Vagina (tissue), 2 donors: ENCODE measurements at regions not wholly inside any gene's neighbourhood (a gene's known extent, or its start where the extent isn't known, plus 50 kb on each side); places are given as distances from the start of the nearest gene placed in this dataset.

Source experiments
- DNase-seq, 2 donors: peaks; one replicate each; pipeline ENCODE4 v3.0.0-alpha.2; 2017; ENCODE audit errors: extremely low spot score in 2 of 2
- H3K27ac ChIP-seq: fragments of 200-600 bp; sonication (generic); one replicate; pipeline ENCODE4 v1.5.1; 2019
- H3K27me3 ChIP-seq: fragments of 200-600 bp; sonication (generic); one replicate; pipeline ENCODE4 v1.5.1; 2019
- H3K36me3 ChIP-seq, 2 donors: fragments of 200-600 bp; sonication (generic); one replicate each; pipeline ENCODE4 v1.5.1; 2017 to 2019
- H3K4me1 ChIP-seq: fragments of 200-600 bp; sonication (generic); one replicate; pipeline ENCODE4 v1.5.1; 2019
- H3K4me3 ChIP-seq, 2 donors: fragments of 200-600 bp; sonication (generic); 1 replicate in 1 of 2; 2 replicates in 1 of 2; pipeline ENCODE4 v1.5.1; 2016 to 2019
- H3K9me3 ChIP-seq: fragments of 200-600 bp; sonication (generic); one replicate; pipeline ENCODE4 v1.5.1; 2019
- CTCF ChIP-seq, 3 experiments: fragments of 450-650 bp in 2 of 3; fragments of 200-600 bp in 1 of 3; sonication (generic) in 1 of 3; IDR thresholded peaks; one replicate each; pipeline ENCODE4 v1.5.1; 2017 to 2019; ENCODE audit warnings: antibody characterized with exemption in 3 of 3, mild to moderate bottlenecking in 2 of 3, moderate library complexity in 2 of 3
- POLR2A ChIP-seq, 2 donors: fragments of 450-650 bp; IDR thresholded peaks; one replicate each; pipeline ENCODE4 v1.6.1; 2017; ENCODE audit warnings: antibody characterized with exemption in 2 of 2, mild to moderate bottlenecking in 2 of 2, moderate library complexity in 2 of 2
- POLR2AphosphoS5 ChIP-seq, 2 donors: sonication (generic); formaldehyde crosslinking; IDR thresholded peaks; one replicate each; pipeline ENCODE4 v1.9.0; 2017; ENCODE audit warnings: antibody characterized with exemption in 2 of 2, mild to moderate bottlenecking in 2 of 2, low read depth in 1 of 2; ENCODE audit not compliant: insufficient read depth in 1 of 2
- intact Hi-C: fragments of 100-400 bp; cut with DNase I; formaldehyde crosslinking; loops from one replicate; pipeline ENCODE4 v1.15.1; 2023

GRCh38 chr12:31210104-31210503 is 115.8 kb downstream of the SINHCAF start:
- DNase-seq: no peak

GRCh38 chr12:31210541-31210940 is 115.4 kb downstream of the SINHCAF start:
- intact Hi-C loops: no loop called here
- Histone ChIP-seq H3K9me3 (no peaks in the 10 kb centered on the region), H3K27me3 (no peaks in the 10 kb centered on the region), H3K27ac (no peak overlapping the region), H3K4me3 (no peak overlapping the region), H3K4me1 (peaks cover 13% of the 10 kb centered on the region), H3K36me3 (no peaks in the 10 kb centered on the region)
- DNase-seq: no peak
- no peak for TF ChIP-seq CTCF (IDR thresholded peaks at IDR 0.05)
- no peak for TF ChIP-seq POLR2AphosphoS5 (IDR thresholded peaks at IDR 0.05; ENCODE audit: insufficient read depth in 1 of 2, low read depth in 1 of 2)
- TF ChIP-seq POLR2A (IDR thresholded peaks at IDR 0.05): no peak

More at GRCh38 chr12:31210104-31210503, 115.8 kb downstream of the SINHCAF start:
- Histone ChIP-seq H3K27me3 (no peaks in the 10 kb centered on the region), H3K4me1 (peaks cover 13% of the 10 kb centered on the region), H3K4me3 (no peak overlapping the region), H3K27ac (no peak overlapping the region), H3K36me3 (no peaks in the 10 kb centered on the region), H3K9me3 (no peaks in the 10 kb centered on the region)
- intact Hi-C loops: no loop called here
- TF ChIP-seq CTCF (IDR thresholded peaks at IDR 0.05) (no peak), POLR2AphosphoS5 (IDR thresholded peaks at IDR 0.05; ENCODE audit: insufficient read depth in 1 of 2, low read depth in 1 of 2) (no peak), POLR2A (IDR thresholded peaks at IDR 0.05) (no peak)

- DNase-seq: no peak
- TF ChIP-seq CTCF (IDR thresholded peaks at IDR 0.05) (no peak), POLR2A (IDR thresholded peaks at IDR 0.05) (no peak), POLR2AphosphoS5 (IDR thresholded peaks at IDR 0.05; ENCODE audit: insufficient read depth in 1 of 2, low read depth in 1 of 2) (no peak)
- intact Hi-C loops: no loop called here
- H3K36me3 ChIP-seq: no peaks in the 10 kb centered on the region
- H3K4me3 ChIP-seq: no peak overlapping the region
- no peak overlapping the region for H3K27ac ChIP-seq
- H3K27me3 ChIP-seq: no peaks in the 10 kb centered on the region
- H3K4me1 ChIP-seq: no peaks in the 10 kb centered on the region
- H3K9me3 ChIP-seq: no peaks in the 10 kb centered on the region
Observed at GRCh38 chr12:31214626-31215517, 111.1 kb downstream of the SINHCAF start.

DNA sequence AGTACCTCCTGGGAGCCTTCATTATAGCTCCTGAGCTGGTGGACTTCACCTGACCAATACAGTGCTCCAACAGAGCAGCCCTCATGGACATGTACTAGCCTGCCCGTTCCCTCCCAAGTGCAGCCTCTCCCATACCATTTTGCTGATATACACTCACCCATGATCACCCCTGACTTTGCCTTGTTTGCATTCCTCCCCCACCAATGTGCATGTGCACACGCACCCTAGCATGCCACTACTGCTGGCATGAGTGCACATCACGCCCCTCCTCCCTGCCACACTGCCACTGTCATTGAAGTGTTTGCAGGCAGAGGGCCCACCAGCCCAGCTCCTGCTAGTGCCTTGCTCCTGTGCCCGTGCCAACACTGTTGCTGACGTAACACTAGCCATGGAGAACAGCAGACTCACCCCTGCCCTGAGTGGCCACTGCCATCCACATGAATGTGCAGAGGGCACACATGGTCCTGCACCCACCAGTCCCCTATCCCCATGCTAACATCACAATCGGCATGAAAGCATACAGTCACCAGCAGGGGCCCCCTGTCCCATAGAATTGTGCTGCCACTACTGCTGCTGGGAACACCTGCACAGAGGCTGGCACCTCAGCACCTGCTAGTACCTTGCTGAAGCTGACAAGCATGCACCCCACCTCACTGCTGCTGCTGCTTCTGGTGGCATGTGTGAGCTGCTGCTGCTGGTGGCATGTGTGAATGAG is 110.3 kb downstream of the SINHCAF start:
- no peak for DNase-seq
- no peak overlapping the region for H3K27ac ChIP-seq
- no peaks in the 10 kb centered on the region for H3K27me3 ChIP-seq
- no peak for TF ChIP-seq POLR2A (IDR thresholded peaks at IDR 0.05)
- no peak for TF ChIP-seq POLR2AphosphoS5 (IDR thresholded peaks at IDR 0.05; ENCODE audit: insufficient read depth in 1 of 2, low read depth in 1 of 2)
- TF ChIP-seq CTCF (IDR thresholded peaks at IDR 0.05): no peak
- no peaks in the 10 kb centered on the region for H3K36me3 ChIP-seq
- H3K4me3 ChIP-seq: no peak overlapping the region
- H3K9me3 ChIP-seq: no peaks in the 10 kb centered on the region
- no peaks in the 10 kb centered on the region for H3K4me1 ChIP-seq
- intact Hi-C loops: no loop called here
